ENCODE measurements at regions not wholly inside any gene's neighbourhood (a gene's known extent, or its start where the extent isn't known, plus 50 kb on each side); places are given as distances from the start of the nearest gene placed in this dataset.
"Not testable (repeated sequence)": the region's sequence is repeated elsewhere in the genome, so short reads cannot be mapped to it uniquely, and the experiment has no call there.

DNA sequence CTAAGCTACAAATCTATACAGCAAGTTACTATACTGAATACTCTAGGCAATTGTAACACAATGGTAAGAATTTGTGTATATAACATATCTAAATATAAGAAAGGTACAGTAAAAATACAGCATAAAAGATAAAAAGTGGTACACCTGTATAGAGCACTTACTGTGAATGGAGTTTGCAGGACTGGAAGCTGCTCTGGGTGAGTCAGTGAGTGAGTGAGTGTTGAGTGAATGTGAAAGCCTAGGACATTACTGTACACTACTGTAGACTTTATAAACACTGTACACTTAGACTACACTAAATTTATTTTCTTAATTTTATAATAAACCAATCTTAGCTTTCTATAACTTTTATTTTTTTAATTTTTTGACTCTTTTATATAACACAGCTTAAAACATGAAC is 123.1 kb downstream of the ZMAT3 start:
- no peak for DNase-seq (ENCODE audit: low read depth)
- TF ChIP-seq, protein P1, sequence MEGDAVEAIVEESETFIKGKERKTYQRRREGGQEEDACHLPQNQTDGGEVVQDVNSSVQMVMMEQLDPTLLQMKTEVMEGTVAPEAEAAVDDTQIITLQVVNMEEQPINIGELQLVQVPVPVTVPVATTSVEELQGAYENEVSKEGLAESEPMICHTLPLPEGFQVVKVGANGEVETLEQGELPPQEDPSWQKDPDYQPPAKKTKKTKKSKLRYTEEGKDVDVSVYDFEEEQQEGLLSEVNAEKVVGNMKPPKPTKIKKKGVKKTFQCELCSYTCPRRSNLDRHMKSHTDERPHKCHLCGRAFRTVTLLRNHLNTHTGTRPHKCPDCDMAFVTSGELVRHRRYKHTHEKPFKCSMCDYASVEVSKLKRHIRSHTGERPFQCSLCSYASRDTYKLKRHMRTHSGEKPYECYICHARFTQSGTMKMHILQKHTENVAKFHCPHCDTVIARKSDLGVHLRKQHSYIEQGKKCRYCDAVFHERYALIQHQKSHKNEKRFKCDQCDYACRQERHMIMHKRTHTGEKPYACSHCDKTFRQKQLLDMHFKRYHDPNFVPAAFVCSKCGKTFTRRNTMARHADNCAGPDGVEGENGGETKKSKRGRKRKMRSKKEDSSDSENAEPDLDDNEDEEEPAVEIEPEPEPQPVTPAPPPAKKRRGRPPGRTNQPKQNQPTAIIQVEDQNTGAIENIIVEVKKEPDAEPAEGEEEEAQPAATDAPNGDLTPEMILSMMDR (conservative IDR thresholded peaks at IDR 0.05; ENCODE audit: low read depth, low read length) = no peak

DNA sequence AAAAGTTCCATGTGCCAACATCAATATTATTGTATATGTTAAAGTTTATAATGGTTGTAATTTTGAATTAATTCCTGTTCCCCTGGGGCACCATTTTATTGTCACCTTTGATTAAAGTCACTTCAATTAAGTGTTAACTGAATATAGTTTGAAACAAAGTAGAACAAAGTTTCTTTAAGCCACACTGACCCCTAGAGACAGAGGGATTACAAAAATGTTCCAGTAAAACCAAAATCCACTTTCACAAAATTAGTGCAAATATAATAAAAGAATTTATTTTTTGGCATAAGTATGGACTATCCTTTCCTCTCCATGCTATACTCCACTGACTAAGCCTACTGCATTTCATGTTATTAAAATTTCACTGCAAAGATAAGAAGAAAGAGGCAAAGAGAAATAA is 123.9 kb downstream of the ZMAT3 start:
- H3K4me3 ChIP-seq (ENCODE audit: low read length) = no peak overlapping the region
- no peak for DNase-seq (ENCODE audit: low read depth)
- TF ChIP-seq, protein P1 (conservative IDR thresholded peaks at IDR 0.05; ENCODE audit: low read depth, low read length) = no peak

More for the DNA sequence above, 123.1 kb downstream of the ZMAT3 start:
- no peak overlapping the region for H3K4me3 ChIP-seq (ENCODE audit: low read length)

DNA sequence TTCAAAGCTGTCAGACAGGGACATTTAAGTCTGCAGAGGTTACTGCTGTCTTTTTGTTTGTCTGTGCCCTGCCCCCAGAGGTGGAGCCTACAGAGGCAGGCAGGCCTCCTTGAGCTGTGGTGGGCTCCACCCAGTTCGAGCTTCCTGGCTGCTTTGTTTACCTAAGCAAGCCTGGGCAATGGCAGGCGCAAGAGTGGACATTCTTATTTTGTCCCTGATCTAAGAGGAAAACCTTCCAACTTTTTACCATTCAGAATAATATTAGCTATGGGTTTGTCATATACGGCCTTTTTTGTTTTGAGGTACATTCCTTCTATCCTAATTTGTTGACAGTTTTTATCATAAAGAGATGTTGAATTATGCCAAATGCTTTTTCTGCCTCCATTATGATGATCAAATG is 129.3 kb downstream of the ZMAT3 start:
- not testable (repeated sequence) for H3K4me3 ChIP-seq (ENCODE audit: low read length); DNase-seq (ENCODE audit: low read depth)

DNA sequence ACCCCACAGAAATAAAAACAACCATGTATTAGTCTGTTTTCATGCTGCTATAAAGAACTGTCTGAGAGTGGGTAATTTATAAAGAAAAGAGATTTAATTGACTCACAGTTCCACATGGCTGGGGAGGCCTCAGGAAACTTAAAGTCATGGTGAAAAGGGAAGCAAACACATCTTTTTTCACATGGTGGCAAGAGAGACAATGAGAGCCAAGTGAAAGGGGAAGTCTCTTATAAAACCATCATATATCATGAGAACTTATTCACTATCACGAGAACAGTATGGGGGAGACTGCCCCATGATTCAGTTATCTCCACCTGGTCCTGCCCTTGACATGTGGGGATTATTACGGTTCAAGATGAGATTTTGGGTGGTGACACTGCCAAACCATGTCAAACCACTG is 141.5 kb downstream of the ZMAT3 start:
- no peak overlapping the region for H3K4me3 ChIP-seq (ENCODE audit: low read length)
- no peak for DNase-seq (ENCODE audit: low read depth)
- TF ChIP-seq, protein P1 (conservative IDR thresholded peaks at IDR 0.05; ENCODE audit: low read depth, low read length) = no peak

DNA sequence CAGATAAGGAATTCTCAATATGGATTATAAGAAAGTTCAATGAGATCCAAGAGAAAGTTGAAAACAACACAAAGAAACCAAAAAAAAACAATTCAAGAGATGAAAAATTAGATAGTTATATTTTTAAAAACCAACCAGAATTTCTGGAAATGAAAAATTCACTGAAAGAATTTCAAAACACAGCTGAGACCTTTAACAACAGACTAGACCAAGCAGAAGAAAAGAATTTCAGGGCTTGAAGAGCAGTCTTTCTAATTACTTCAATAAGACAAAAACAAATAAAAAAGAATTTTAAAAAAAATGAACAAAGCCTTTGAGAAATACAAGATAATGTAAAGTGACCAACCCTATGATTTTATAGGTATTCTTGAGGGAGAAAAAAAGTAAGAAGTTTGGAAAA is 155.4 kb downstream of the ZMAT3 start:
- no peak overlapping the region for H3K4me3 ChIP-seq (ENCODE audit: low read length)
- TF ChIP-seq, protein P1 (conservative IDR thresholded peaks at IDR 0.05; ENCODE audit: low read depth, low read length) = no peak
- DNase-seq (ENCODE audit: low read depth) = no peak

DNA sequence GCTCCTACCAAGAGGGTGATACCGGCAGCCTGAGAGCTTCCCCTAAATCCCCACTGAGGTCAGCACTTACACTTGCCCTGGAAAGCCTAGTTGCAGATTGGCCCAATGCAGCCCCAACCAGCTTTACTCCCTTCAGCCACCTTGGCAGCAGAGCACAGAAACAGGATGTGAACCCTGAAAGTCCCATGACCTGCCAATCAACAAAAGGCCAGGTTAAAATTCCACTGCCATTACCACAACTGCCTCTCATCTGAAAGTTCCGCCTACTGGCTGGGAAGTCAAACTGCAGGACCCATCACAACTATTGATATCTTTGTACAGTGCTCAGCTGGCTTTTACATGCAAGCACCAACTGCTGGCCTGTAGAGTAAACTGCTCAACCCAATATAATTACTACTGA is 156.2 kb downstream of the ZMAT3 start:
- no peak overlapping the region for H3K4me3 ChIP-seq (ENCODE audit: low read length)
- no peak for DNase-seq (ENCODE audit: low read depth)
- TF ChIP-seq, protein P1 (conservative IDR thresholded peaks at IDR 0.05; ENCODE audit: low read depth, low read length) = no peak

DNA sequence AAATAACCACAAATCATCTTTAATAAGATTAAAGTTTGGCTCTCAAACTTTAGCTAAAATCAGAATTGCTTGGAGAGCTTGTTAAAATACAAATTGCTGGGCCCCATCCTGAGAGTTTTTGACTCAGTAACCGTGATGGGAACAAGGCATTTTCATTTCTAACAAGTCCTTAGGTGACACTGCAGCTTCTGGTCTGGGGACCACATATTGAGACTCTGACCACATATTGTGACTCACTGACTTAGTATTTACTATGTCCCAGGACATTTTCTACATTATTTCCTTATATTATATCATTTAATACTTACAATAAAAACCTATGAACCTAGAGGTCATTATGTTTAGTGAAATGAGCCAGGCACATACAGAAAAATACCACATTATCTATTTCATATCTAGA is 164.5 kb downstream of the ZMAT3 start:
- TF ChIP-seq, protein P1 (conservative IDR thresholded peaks at IDR 0.05; ENCODE audit: low read depth, low read length) = no peak
- DNase-seq (ENCODE audit: low read depth) = no peak
- no peak overlapping the region for H3K4me3 ChIP-seq (ENCODE audit: low read length)

DNA sequence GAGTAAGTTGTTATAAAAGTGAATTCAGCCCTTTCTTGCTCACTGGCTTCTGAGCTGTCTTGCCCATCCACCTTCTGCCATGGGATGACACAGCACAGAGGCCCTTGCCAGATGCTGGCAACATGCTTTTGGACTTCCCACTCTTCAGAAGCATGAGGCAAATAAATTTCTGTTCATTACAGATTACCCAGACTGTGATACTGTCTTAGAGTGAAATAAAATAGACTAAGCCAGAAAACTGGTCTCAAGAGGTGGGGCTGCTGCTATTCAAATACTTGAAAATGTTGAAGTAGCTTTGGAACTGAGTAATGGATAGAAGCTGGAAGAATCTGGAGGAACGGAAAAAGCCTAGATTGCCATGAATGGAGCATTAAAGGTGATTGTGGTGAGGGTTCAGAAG is 170.4 kb downstream of the ZMAT3 start:
- DNase-seq (ENCODE audit: low read depth) = no peak
- TF ChIP-seq, protein P1 (conservative IDR thresholded peaks at IDR 0.05; ENCODE audit: low read depth, low read length) = no peak
- H3K4me3 ChIP-seq (ENCODE audit: low read length) = no peak overlapping the region

Measured in retinal pigment epithelial cell (primary cell).